Hepatocyte (in vitro differentiated cells): ENCODE measurements at regions not wholly inside any gene's neighbourhood (a gene's known extent, or its start where the extent isn't known, plus 50 kb on each side); places are given as distances from the start of the nearest gene placed in this dataset.
"Not testable (repeated sequence)": the region's sequence is repeated elsewhere in the genome, so short reads cannot be mapped to it uniquely, and the experiment has no call there.

Experiments
- DNase-seq: peaks from one replicate; pipeline ENCODE4 v3.0.0-alpha.2; 2016; ENCODE audit warnings: low spot score
- H2AFZ ChIP-seq: fragments of 200-600 bp; sonication (generic); 2 replicates; pipeline ENCODE4 v1.6.0; 2016; ENCODE audit warnings: antibody characterized with exemption, mild to moderate bottlenecking
- H3K27ac ChIP-seq: fragments of 200-600 bp; sonication (generic); 2 replicates; pipeline ENCODE4 v1.5.1; 2016; ENCODE audit warnings: mild to moderate bottlenecking
- H3K27me3 ChIP-seq: fragments of 200-600 bp; sonication (generic); 2 replicates; pipeline ENCODE4 v1.6.1; 2016
- H3K36me3 ChIP-seq: fragments of 200-600 bp; sonication (generic); replicated peaks from 2 replicates; pipeline ENCODE4 v1.5.1; 2016; ENCODE audit warnings: low read depth; ENCODE audit not compliant: insufficient read depth
- H3K4me1 ChIP-seq: fragments of 200-600 bp; sonication (generic); 2 replicates; pipeline ENCODE4 v1.5.1; 2016; ENCODE audit warnings: mild to moderate bottlenecking, moderate library complexity; ENCODE audit not compliant: insufficient read depth
- H3K4me2 ChIP-seq: fragments of 200-600 bp; sonication (generic); 2 replicates; pipeline ENCODE4 v1.6.0; 2016
- H3K4me3 ChIP-seq: fragments of 200-600 bp; sonication (generic); 2 replicates; pipeline ENCODE4 v1.5.1; 2016; ENCODE audit warnings: mild to moderate bottlenecking
- H3K79me2 ChIP-seq: fragments of 200-600 bp; sonication (generic); 2 replicates; pipeline ENCODE4 v1.6.0; 2017; ENCODE audit warnings: mild to moderate bottlenecking
- H3K9me2 ChIP-seq: fragments of 200-600 bp; sonication (generic); replicated peaks from 2 replicates; pipeline ENCODE4 v1.6.0; 2017; ENCODE audit warnings: mild to moderate bottlenecking; ENCODE audit not compliant: insufficient read depth
- H3K9me3 ChIP-seq: fragments of 200-600 bp; sonication (generic); 2 replicates; pipeline ENCODE4 v1.5.1; 2016; ENCODE audit warnings: low read depth, mild to moderate bottlenecking
- H4K20me1 ChIP-seq: fragments of 200-600 bp; sonication (generic); 2 replicates; pipeline ENCODE4 v1.6.0; 2016; ENCODE audit warnings: mild to moderate bottlenecking; ENCODE audit not compliant: insufficient read depth, poor library complexity, severe bottlenecking
- CTCF ChIP-seq: fragments of 200-600 bp; sonication (generic); IDR thresholded peaks from 2 replicates; pipeline ENCODE4 v1.5.1; 2016; ENCODE audit warnings: antibody characterized with exemption, mild to moderate bottlenecking; ENCODE audit not compliant: poor library complexity
- EZH2 ChIP-seq: fragments of 200-600 bp; sonication (generic); IDR thresholded peaks from 2 replicates; pipeline ENCODE4 v1.6.1; 2016; ENCODE audit warnings: antibody characterized with exemption, mild to moderate bottlenecking, borderline replicate concordance
- EZH2phosphoT487 ChIP-seq: fragments of 200-600 bp; sonication (generic); IDR thresholded peaks from one replicate; pipeline ENCODE4 v1.6.1; 2018; ENCODE audit warnings: antibody characterized with exemption, mild to moderate bottlenecking, low read depth, moderate library complexity; ENCODE audit not compliant: unreplicated experiment, severe bottlenecking
- WGBS: methylation state at CpG from one replicate; pipeline ENCODE4 v1.1.6; 2016; ENCODE audit warnings: low lambda C conversion rate; ENCODE audit errors: missing lambda C conversion rate; 5-methylcytosine and 5-hydroxymethylcytosine counted together

- TF ChIP-seq CTCF (no peak), EZH2phosphoT487 (no peak), EZH2 (no peak)
- no peak for DNase-seq
- H4K20me1 ChIP-seq: no peaks in the 10 kb centered on the region
- no peak overlapping the region for H3K4me3 ChIP-seq
- H3K27ac ChIP-seq: no peak overlapping the region
- no peaks in the 10 kb centered on the region for H3K79me2 ChIP-seq
- 68% methylated on average over 9 of the region's 9 CpGs for WGBS
- H3K4me1 ChIP-seq: peaks cover 6% of the 10 kb centered on the region
- no peaks in the 10 kb centered on the region for H3K9me2 ChIP-seq
- H2AFZ ChIP-seq: no peak overlapping the region
- H3K4me2 ChIP-seq: no peak overlapping the region
- H3K9me3 ChIP-seq: no peaks in the 10 kb centered on the region
- H3K27me3 ChIP-seq: peaks cover 26% of the 10 kb centered on the region
- no peaks in the 10 kb centered on the region for H3K36me3 ChIP-seq
These were observed 50.7 kb upstream of the TAC4 start for GRCh38 chr17:49898366-49899190.

- H3K4me1 ChIP-seq: peaks cover 6% of the 10 kb centered on the region
- no peak overlapping the region for H3K4me3 ChIP-seq
- TF ChIP-seq EZH2phosphoT487: no peak
- TF ChIP-seq CTCF: peak; percentile 16
- no peaks in the 10 kb centered on the region for H3K79me2 ChIP-seq
- peaks cover 26% of the 10 kb centered on the region for H3K27me3 ChIP-seq
- H4K20me1 ChIP-seq: no peaks in the 10 kb centered on the region
- H3K36me3 ChIP-seq: no peaks in the 10 kb centered on the region
- no peak overlapping the region for H3K4me2 ChIP-seq
- no peaks in the 10 kb centered on the region for H3K9me2 ChIP-seq
- no peaks in the 10 kb centered on the region for H3K9me3 ChIP-seq
- peak; percentile 37 for DNase-seq
- no peak overlapping the region for H3K27ac ChIP-seq
- no peak overlapping the region for H2AFZ ChIP-seq
- WGBS: 30% methylated on average over 2 of the region's 2 CpGs
These were observed 51.3 kb upstream of the TAC4 start for GRCh38 chr17:49899191-49899485.

GRCh38 chr17:49899588-49899987, 51.7 kb upstream of the TAC4 start:
- H3K4me3 ChIP-seq: no peak overlapping the region
- H3K36me3 ChIP-seq: no peaks in the 10 kb centered on the region
- 41% methylated on average over 1 of the region's 1 CpG for WGBS
- no peak overlapping the region for H3K4me2 ChIP-seq
- peaks cover 31% of the 10 kb centered on the region for H3K27me3 ChIP-seq
- TF ChIP-seq CTCF (no peak), EZH2phosphoT487 (no peak), EZH2 (no peak)
- no peaks in the 10 kb centered on the region for H3K79me2 ChIP-seq
- H3K27ac ChIP-seq: no peak overlapping the region
- DNase-seq: no peak
- no peaks in the 10 kb centered on the region for H4K20me1 ChIP-seq
- H3K9me3 ChIP-seq: no peaks in the 10 kb centered on the region
- H3K4me1 ChIP-seq: peaks cover 6% of the 10 kb centered on the region
- H3K9me2 ChIP-seq: no peaks in the 10 kb centered on the region
- no peak overlapping the region for H2AFZ ChIP-seq

GRCh38 chr17:49900801-49901200, 52.9 kb upstream of the TAC4 start:
- not testable (repeated sequence) for DNase-seq, H3K36me3 ChIP-seq, H3K4me3 ChIP-seq, H3K4me1 ChIP-seq, H3K9me3 ChIP-seq, H3K27ac ChIP-seq, H3K9me2 ChIP-seq, H2AFZ ChIP-seq, H3K79me2 ChIP-seq, H3K4me2 ChIP-seq, H4K20me1 ChIP-seq
- WGBS: 98% methylated on average over 5 of the region's 5 CpGs
- H3K27me3 ChIP-seq: peaks cover 42% of the 10 kb centered on the region
